HEK293 (cell line): ENCODE measurements at regions not wholly inside any gene's neighbourhood (a gene's known extent, or its start where the extent isn't known, plus 50 kb on each side); places are given as distances from the start of the nearest gene placed in this dataset.

ENCODE experiments used
- BCL11A ChIP-seq: fragments of 450-650 bp; formaldehyde crosslinking; IDR thresholded peaks from 2 replicates; pipeline ENCODE4 v1.5.1; 2016; ENCODE audit warnings: low read depth, missing biosample characterization, missing genetic modification characterization
- MZF1 ChIP-seq: fragments of 450-650 bp; formaldehyde crosslinking; IDR thresholded peaks from 2 replicates; pipeline ENCODE4 v1.5.1; 2017; ENCODE audit warnings: missing biosample characterization, missing genetic modification characterization, borderline replicate concordance
- REST ChIP-seq: fragments of 450-650 bp; formaldehyde crosslinking; IDR thresholded peaks from 2 replicates; pipeline ENCODE4 v1.5.1; 2016; ENCODE audit warnings: missing biosample characterization, missing genetic modification characterization
- SCRT1 ChIP-seq: fragments of 450-650 bp; formaldehyde crosslinking; IDR thresholded peaks from 2 replicates; pipeline ENCODE4 v1.5.1; 2016; ENCODE audit warnings: missing biosample characterization, missing genetic modification characterization, borderline replicate concordance
- ZBTB20 ChIP-seq: fragments of 450-650 bp; formaldehyde crosslinking; IDR thresholded peaks from 2 replicates; pipeline ENCODE4 v1.5.1; 2016; ENCODE audit warnings: missing biosample characterization, missing genetic modification characterization
- ZNF175 ChIP-seq: fragments of 450-650 bp; formaldehyde crosslinking; IDR thresholded peaks from 2 replicates; pipeline ENCODE4 v1.5.1; 2016; ENCODE audit warnings: missing biosample characterization, missing genetic modification characterization
- ZNF24 ChIP-seq: fragments of 450-650 bp; formaldehyde crosslinking; IDR thresholded peaks from 2 replicates; pipeline ENCODE4 v1.5.1; 2016; ENCODE audit warnings: missing biosample characterization, missing genetic modification characterization
- ZNF558 ChIP-seq: fragments of 450-650 bp; formaldehyde crosslinking; IDR thresholded peaks from 2 replicates; pipeline ENCODE4 v1.5.1; 2016; ENCODE audit warnings: missing biosample characterization, missing genetic modification characterization
- ZNF610 ChIP-seq: fragments of 450-650 bp; formaldehyde crosslinking; IDR thresholded peaks from 2 replicates; pipeline ENCODE4 v1.5.1; 2016; ENCODE audit warnings: missing biosample characterization, missing genetic modification characterization, borderline replicate concordance
- ZNF658 ChIP-seq: fragments of 450-650 bp; formaldehyde crosslinking; IDR thresholded peaks from 2 replicates; pipeline ENCODE4; 2016; ENCODE audit warnings: missing biosample characterization, missing genetic modification characterization
- TF ChIP-seq, protein P1 (sequence below): fragments of 450-650 bp; formaldehyde crosslinking; IDR thresholded peaks from 2 replicates; pipeline ENCODE4 v1.5.1; 2016; ENCODE audit warnings: missing biosample characterization, missing genetic modification characterization
- TF ChIP-seq, protein P2 (sequence below): fragments of 450-650 bp; formaldehyde crosslinking; IDR thresholded peaks from 2 replicates; pipeline ENCODE4 v1.5.1; 2016; ENCODE audit warnings: missing biosample characterization, missing genetic modification characterization

DNA sequence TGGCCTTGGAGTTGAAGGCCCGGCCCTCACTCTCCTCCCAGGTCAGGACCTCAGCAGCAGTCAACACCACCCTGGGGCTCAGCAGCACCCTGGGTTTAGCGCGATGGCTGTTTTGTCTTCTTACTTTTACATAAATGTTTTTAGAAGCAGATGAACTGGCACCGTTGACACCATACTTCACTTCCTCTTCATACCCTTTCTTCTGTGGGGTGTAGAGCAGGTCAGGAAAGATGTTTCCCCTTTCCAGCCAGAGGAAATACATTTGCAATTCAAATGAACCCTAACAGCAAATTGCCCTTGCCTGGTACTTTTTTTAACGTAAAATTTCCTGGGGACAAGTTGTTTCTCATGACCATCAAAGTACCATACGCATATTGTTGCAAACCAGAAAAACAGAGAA is 54.7 kb upstream of the SNX9 start:
- no peak for TF ChIP-seq ZNF610 (tag by site-specific recombination)
- TF ChIP-seq ZNF175: no peak
- no peak for TF ChIP-seq SCRT1 (tag by site-specific recombination)
- no peak for TF ChIP-seq REST (tag by site-specific recombination)
- TF ChIP-seq, protein P1, sequence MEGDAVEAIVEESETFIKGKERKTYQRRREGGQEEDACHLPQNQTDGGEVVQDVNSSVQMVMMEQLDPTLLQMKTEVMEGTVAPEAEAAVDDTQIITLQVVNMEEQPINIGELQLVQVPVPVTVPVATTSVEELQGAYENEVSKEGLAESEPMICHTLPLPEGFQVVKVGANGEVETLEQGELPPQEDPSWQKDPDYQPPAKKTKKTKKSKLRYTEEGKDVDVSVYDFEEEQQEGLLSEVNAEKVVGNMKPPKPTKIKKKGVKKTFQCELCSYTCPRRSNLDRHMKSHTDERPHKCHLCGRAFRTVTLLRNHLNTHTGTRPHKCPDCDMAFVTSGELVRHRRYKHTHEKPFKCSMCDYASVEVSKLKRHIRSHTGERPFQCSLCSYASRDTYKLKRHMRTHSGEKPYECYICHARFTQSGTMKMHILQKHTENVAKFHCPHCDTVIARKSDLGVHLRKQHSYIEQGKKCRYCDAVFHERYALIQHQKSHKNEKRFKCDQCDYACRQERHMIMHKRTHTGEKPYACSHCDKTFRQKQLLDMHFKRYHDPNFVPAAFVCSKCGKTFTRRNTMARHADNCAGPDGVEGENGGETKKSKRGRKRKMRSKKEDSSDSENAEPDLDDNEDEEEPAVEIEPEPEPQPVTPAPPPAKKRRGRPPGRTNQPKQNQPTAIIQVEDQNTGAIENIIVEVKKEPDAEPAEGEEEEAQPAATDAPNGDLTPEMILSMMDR (tag by site-specific recombination): no peak
- no peak for TF ChIP-seq MZF1 (tag by site-specific recombination)
- TF ChIP-seq ZNF558: no peak
- TF ChIP-seq, protein P2, sequence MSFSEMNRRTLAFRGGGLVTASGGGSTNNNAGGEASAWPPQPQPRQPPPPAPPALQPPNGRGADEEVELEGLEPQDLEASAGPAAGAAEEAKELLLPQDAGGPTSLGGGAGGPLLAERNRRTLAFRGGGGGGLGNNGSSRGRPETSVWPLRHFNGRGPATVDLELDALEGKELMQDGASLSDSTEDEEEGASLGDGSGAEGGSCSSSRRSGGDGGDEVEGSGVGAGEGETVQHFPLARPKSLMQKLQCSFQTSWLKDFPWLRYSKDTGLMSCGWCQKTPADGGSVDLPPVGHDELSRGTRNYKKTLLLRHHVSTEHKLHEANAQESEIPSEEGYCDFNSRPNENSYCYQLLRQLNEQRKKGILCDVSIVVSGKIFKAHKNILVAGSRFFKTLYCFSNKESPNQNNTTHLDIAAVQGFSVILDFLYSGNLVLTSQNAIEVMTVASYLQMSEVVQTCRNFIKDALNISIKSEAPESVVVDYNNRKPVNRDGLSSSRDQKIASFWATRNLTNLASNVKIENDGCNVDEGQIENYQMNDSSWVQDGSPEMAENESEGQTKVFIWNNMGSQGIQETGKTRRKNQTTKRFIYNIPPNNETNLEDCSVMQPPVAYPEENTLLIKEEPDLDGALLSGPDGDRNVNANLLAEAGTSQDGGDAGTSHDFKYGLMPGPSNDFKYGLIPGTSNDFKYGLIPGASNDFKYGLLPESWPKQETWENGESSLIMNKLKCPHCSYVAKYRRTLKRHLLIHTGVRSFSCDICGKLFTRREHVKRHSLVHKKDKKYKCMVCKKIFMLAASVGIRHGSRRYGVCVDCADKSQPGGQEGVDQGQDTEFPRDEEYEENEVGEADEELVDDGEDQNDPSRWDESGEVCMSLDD (tag by site-specific recombination): no peak
- no peak for TF ChIP-seq BCL11A (tag by site-specific recombination)
- no peak for TF ChIP-seq ZNF24 (tag by site-specific recombination)
- no peak for TF ChIP-seq ZNF658 (tag by site-specific recombination)
- TF ChIP-seq ZBTB20: no peak
